Lower lobe of right lung (tissue), 2 donors: ENCODE measurements at regions not wholly inside any gene's neighbourhood (a gene's known extent, or its start where the extent isn't known, plus 50 kb on each side); places are given as distances from the start of the nearest gene placed in this dataset.

Experiments
- ATAC-seq, 2 donors: fragments of 200-7000 bp; cut with Tn5 transposase; one replicate each; pipeline ENCODE4 v1.9.1; 2020 to 2022; ENCODE audit warnings: mild to moderate bottlenecking in 2 of 2, moderate library complexity in 2 of 2
- DNase-seq: peaks from one replicate; pipeline ENCODE4 v3.0.0-alpha.2; 2020
- H3K27ac ChIP-seq: fragments of 200-600 bp; one replicate; pipeline ENCODE4 v1.8.0; 2022
- H3K27me3 ChIP-seq: fragments of 200-600 bp; one replicate; pipeline ENCODE4 v1.8.0; 2022; ENCODE audit warnings: low read depth
- H3K36me3 ChIP-seq: fragments of 200-600 bp; one replicate; pipeline ENCODE4 v1.8.0; 2022; ENCODE audit warnings: mild to moderate bottlenecking
- H3K4me1 ChIP-seq: fragments of 200-600 bp; one replicate; pipeline ENCODE4 v1.8.0; 2022
- H3K4me3 ChIP-seq: fragments of 200-600 bp; one replicate; pipeline ENCODE4 v1.8.0; 2022; ENCODE audit warnings: mild to moderate bottlenecking
- H3K9me3 ChIP-seq: fragments of 200-600 bp; one replicate; pipeline ENCODE4 v1.8.0; 2022
- CTCF ChIP-seq: fragments of 200-600 bp; IDR thresholded peaks from one replicate; pipeline ENCODE4 v1.8.0; 2022; ENCODE audit warnings: antibody characterized with exemption, mild to moderate bottlenecking
- intact Hi-C: fragments of 100-400 bp; cut with DNase I; formaldehyde crosslinking; loops from one replicate; pipeline ENCODE4 v1.11.0; 2022
- donor health status: DM: no; HTN: yes; CAD: no; lungs with severe emphysema.

GRCh38 chr2:228542277-228542676 is 360.8 kb upstream of the SPHKAP start:
- DNase-seq (no peak), ATAC-seq (no peak)
- Histone ChIP-seq H3K4me3 (no peak overlapping the region), H3K36me3 (no peaks in the 10 kb centered on the region), H3K4me1 (no peaks in the 10 kb centered on the region), H3K27me3 (no peaks in the 10 kb centered on the region), H3K9me3 (no peaks in the 10 kb centered on the region), H3K27ac (no peak overlapping the region)
- intact Hi-C loops, result no loop called here
- no peak for TF ChIP-seq CTCF

- no peak for TF ChIP-seq CTCF
- H3K4me1 ChIP-seq, result no peaks in the 10 kb centered on the region
- H3K27me3 ChIP-seq, result no peaks in the 10 kb centered on the region
- no peaks in the 10 kb centered on the region for H3K36me3 ChIP-seq
- H3K27ac ChIP-seq, result no peak overlapping the region
- DNase-seq, result no peak
- ATAC-seq, result no peak
- intact Hi-C loops, result no loop called here
- H3K9me3 ChIP-seq, result no peaks in the 10 kb centered on the region
- no peak overlapping the region for H3K4me3 ChIP-seq
Measured at GRCh38 chr2:228541789-228542188, 360.3 kb upstream of the SPHKAP start.

GRCh38 chr2:228540976-228541375 is 359.5 kb upstream of the SPHKAP start:
- Histone ChIP-seq H3K27ac (no peak overlapping the region), H3K4me3 (no peak overlapping the region), H3K36me3 (no peaks in the 10 kb centered on the region), H3K9me3 (no peaks in the 10 kb centered on the region), H3K27me3 (no peaks in the 10 kb centered on the region), H3K4me1 (no peaks in the 10 kb centered on the region)
- ATAC-seq (no peak), DNase-seq (no peak)
- no peak for TF ChIP-seq CTCF
- intact Hi-C loops, result no loop called here

- Histone ChIP-seq H3K27me3 (no peaks in the 10 kb centered on the region), H3K36me3 (no peaks in the 10 kb centered on the region), H3K27ac (no peak overlapping the region), H3K4me1 (no peaks in the 10 kb centered on the region), H3K9me3 (peaks cover 8% of the 10 kb centered on the region), H3K4me3 (no peak overlapping the region)
- intact Hi-C loops, result no loop called here
- TF ChIP-seq CTCF, result no peak
- DNase-seq (no peak), ATAC-seq (no peak)
Measured at GRCh38 chr2:228535396-228535795, 353.9 kb upstream of the SPHKAP start.

- ATAC-seq (no peak), DNase-seq (no peak)
- H3K36me3 ChIP-seq, result no peaks in the 10 kb centered on the region
- no peak overlapping the region for H3K4me3 ChIP-seq
- H3K27me3 ChIP-seq, result no peaks in the 10 kb centered on the region
- TF ChIP-seq CTCF, result no peak
- H3K27ac ChIP-seq, result no peak overlapping the region
- peaks cover 8% of the 10 kb centered on the region for H3K9me3 ChIP-seq
- H3K4me1 ChIP-seq, result no peaks in the 10 kb centered on the region
- intact Hi-C loops, result no loop called here
Measured at GRCh38 chr2:228533156-228533555, 351.7 kb upstream of the SPHKAP start.

GRCh38 chr2:228532233-228532632 is 350.7 kb upstream of the SPHKAP start:
- H3K9me3 ChIP-seq, result peaks cover 8% of the 10 kb centered on the region
- no peak for DNase-seq
- H3K27me3 ChIP-seq, result no peaks in the 10 kb centered on the region
- TF ChIP-seq CTCF, result no peak
- no peaks in the 10 kb centered on the region for H3K4me1 ChIP-seq
- no peak overlapping the region for H3K4me3 ChIP-seq
- intact Hi-C loops, result no loop called here
- ATAC-seq, result no peak
- no peak overlapping the region for H3K27ac ChIP-seq
- no peaks in the 10 kb centered on the region for H3K36me3 ChIP-seq
